ENCODE measurements at regions not wholly inside any gene's neighbourhood (a gene's known extent, or its start where the extent isn't known, plus 50 kb on each side); places are given as distances from the start of the nearest gene placed in this dataset.

DNA sequence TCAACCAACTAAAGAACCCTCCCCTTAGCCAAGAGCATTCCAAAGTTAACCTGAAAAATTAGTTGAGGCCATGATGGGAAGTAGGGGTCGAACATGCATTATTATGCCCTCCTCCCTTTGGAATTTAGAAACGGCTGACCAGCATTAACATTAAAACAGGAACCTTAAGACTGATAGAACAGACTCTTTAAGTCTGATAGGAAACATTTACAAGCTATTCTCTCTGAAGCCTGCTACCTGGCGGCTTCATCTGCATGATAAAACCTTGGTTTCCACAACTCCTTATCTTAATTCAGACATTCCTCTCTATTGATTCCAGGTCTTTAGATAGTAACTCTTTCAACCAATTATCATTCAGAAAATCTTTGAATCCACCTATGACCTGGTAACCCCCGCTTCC, 331.0 kb downstream of the CGGBP1 start (continued):
- peak; percentile 28; the same call in 1 of the 2 replicates for TF ChIP-seq MYBL2 (CRISPR knock-in tag; IDR thresholded peaks at IDR 0.05)
- no peak for TF ChIP-seq TP53 (CRISPR knock-in tag; IDR thresholded peaks at IDR 0.05)
- TF ChIP-seq, protein P1, sequence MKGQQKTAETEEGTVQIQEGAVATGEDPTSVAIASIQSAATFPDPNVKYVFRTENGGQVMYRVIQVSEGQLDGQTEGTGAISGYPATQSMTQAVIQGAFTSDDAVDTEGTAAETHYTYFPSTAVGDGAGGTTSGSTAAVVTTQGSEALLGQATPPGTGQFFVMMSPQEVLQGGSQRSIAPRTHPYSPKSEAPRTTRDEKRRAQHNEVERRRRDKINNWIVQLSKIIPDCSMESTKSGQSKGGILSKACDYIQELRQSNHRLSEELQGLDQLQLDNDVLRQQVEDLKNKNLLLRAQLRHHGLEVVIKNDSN (CRISPR knock-in tag; IDR thresholded peaks at IDR 0.05): no peak
- no peak for TF ChIP-seq SMAD4 (CRISPR knock-in tag; IDR thresholded peaks at IDR 0.05)
- TF ChIP-seq, protein P2, sequence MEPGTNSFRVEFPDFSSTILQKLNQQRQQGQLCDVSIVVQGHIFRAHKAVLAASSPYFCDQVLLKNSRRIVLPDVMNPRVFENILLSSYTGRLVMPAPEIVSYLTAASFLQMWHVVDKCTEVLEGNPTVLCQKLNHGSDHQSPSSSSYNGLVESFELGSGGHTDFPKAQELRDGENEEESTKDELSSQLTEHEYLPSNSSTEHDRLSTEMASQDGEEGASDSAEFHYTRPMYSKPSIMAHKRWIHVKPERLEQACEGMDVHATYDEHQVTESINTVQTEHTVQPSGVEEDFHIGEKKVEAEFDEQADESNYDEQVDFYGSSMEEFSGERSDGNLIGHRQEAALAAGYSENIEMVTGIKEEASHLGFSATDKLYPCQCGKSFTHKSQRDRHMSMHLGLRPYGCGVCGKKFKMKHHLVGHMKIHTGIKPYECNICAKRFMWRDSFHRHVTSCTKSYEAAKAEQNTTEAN (CRISPR knock-in tag; IDR thresholded peaks at IDR 0.05): no peak
- peak; percentile 74; the same call in 1 of the 2 replicates for TF ChIP-seq TEAD1 (CRISPR knock-in tag; IDR thresholded peaks at IDR 0.05)
- TF ChIP-seq ZNF219 (CRISPR knock-in tag; IDR thresholded peaks at IDR 0.05; ENCODE audit: borderline replicate concordance): no peak
- no peak for TF ChIP-seq OVOL2 (CRISPR knock-in tag; IDR thresholded peaks at IDR 0.05; ENCODE audit: borderline replicate concordance)
- 0 out of 2 replicates have a peak, but pooled peaks have one; percentile 24 for TF ChIP-seq SP1 (CRISPR knock-in tag; conservative IDR thresholded peaks at IDR 0.05)
- no peak for TF ChIP-seq JUN (CRISPR knock-in tag; IDR thresholded peaks at IDR 0.05)

DNA sequence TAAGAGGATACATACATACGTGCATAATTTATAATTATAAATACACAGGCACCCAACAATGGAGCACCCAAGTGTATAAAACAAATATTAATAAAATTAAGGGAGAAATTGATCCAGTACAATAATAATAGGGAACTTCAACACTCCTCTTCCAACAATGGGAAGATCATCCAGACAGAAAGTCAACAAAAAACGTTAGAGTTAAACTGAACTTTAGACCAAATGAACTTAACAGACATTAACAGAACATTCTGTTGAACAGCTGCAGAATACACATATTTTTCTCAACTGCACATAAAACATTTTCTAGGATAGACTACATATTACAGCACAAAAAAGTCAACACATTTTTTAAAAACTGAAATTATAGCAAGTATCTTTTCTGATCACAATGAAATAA, 339.7 kb downstream of the CGGBP1 start:
- H3K4me3 Mint-ChIP-seq: no peak overlapping the region
- H3K9me3 Mint-ChIP-seq: peaks cover 51% of the 10 kb centered on the region
- no peaks in the 10 kb centered on the region for H3K27me3 Mint-ChIP-seq (ENCODE audit: low read depth)
- H3K4me1 Mint-ChIP-seq: peaks cover 14% of the 10 kb centered on the region
- CTCF ChIA-PET: no interaction called here
- peaks cover 18% of the 10 kb centered on the region for H3K36me3 Mint-ChIP-seq
- DNase-seq (ENCODE audit: low spot score): no peak
- no peak overlapping the region for H3K27ac Mint-ChIP-seq
- POLR2A ChIA-PET: no interaction called here
- ATAC-seq: no peak
- TF ChIP-seq FOXJ3 (CRISPR knock-in tag; IDR thresholded peaks at IDR 0.05; ENCODE audit: borderline replicate concordance) (no peak), SOX15 (CRISPR knock-in tag; IDR thresholded peaks at IDR 0.05) (no peak), SP1 (CRISPR knock-in tag; conservative IDR thresholded peaks at IDR 0.05) (no peak), SMAD3 (CRISPR knock-in tag; IDR thresholded peaks at IDR 0.05; ENCODE audit: borderline replicate concordance) (no peak), ZNF219 (CRISPR knock-in tag; IDR thresholded peaks at IDR 0.05; ENCODE audit: borderline replicate concordance) (no peak), RORB (CRISPR knock-in tag; IDR thresholded peaks at IDR 0.05) (no peak), NR1H2 (CRISPR knock-in tag; IDR thresholded peaks at IDR 0.05) (no peak), HMGA2 (CRISPR knock-in tag; IDR thresholded peaks at IDR 0.05) (no peak), GRHL2 (CRISPR knock-in tag; IDR thresholded peaks at IDR 0.05; ENCODE audit: insufficient replicate concordance, severe bottlenecking) (no peak), FOXK1 (CRISPR knock-in tag; IDR thresholded peaks at IDR 0.05) (no peak), ETV6 (CRISPR knock-in tag; IDR thresholded peaks at IDR 0.05) (no peak)
- TF ChIP-seq, protein P3, sequence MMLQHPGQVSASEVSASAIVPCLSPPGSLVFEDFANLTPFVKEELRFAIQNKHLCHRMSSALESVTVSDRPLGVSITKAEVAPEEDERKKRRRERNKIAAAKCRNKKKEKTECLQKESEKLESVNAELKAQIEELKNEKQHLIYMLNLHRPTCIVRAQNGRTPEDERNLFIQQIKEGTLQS (CRISPR knock-in tag; conservative IDR thresholded peaks at IDR 0.05): no peak
- TF ChIP-seq, protein P4, sequence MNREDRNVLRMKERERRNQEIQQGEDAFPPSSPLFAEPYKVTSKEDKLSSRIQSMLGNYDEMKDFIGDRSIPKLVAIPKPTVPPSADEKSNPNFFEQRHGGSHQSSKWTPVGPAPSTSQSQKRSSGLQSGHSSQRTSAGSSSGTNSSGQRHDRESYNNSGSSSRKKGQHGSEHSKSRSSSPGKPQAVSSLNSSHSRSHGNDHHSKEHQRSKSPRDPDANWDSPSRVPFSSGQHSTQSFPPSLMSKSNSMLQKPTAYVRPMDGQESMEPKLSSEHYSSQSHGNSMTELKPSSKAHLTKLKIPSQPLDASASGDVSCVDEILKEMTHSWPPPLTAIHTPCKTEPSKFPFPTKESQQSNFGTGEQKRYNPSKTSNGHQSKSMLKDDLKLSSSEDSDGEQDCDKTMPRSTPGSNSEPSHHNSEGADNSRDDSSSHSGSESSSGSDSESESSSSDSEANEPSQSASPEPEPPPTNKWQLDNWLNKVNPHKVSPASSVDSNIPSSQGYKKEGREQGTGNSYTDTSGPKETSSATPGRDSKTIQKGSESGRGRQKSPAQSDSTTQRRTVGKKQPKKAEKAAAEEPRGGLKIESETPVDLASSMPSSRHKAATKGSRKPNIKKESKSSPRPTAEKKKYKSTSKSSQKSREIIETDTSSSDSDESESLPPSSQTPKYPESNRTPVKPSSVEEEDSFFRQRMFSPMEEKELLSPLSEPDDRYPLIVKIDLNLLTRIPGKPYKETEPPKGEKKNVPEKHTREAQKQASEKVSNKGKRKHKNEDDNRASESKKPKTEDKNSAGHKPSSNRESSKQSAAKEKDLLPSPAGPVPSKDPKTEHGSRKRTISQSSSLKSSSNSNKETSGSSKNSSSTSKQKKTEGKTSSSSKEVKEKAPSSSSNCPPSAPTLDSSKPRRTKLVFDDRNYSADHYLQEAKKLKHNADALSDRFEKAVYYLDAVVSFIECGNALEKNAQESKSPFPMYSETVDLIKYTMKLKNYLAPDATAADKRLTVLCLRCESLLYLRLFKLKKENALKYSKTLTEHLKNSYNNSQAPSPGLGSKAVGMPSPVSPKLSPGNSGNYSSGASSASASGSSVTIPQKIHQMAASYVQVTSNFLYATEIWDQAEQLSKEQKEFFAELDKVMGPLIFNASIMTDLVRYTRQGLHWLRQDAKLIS (CRISPR knock-in tag; IDR thresholded peaks at IDR 0.05; ENCODE audit: borderline replicate concordance): no peak
- TF ChIP-seq, protein P5, sequence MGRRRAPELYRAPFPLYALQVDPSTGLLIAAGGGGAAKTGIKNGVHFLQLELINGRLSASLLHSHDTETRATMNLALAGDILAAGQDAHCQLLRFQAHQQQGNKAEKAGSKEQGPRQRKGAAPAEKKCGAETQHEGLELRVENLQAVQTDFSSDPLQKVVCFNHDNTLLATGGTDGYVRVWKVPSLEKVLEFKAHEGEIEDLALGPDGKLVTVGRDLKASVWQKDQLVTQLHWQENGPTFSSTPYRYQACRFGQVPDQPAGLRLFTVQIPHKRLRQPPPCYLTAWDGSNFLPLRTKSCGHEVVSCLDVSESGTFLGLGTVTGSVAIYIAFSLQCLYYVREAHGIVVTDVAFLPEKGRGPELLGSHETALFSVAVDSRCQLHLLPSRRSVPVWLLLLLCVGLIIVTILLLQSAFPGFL (CRISPR knock-in tag; IDR thresholded peaks at IDR 0.05; ENCODE audit: borderline replicate concordance): no peak
